Renal pelvis (tissue), 1 donor: ENCODE measurements at regions not wholly inside any gene's neighbourhood (a gene's known extent, or its start where the extent isn't known, plus 50 kb on each side); places are given as distances from the start of the nearest gene placed in this dataset.

Experiments used
- DNase-seq: peaks from one replicate; pipeline ENCODE4 v3.0.0-alpha.2; 2013

GRCh38 chr7:85573844-85574243 lies 387.0 kb upstream of the SEMA3D start:
- DNase-seq, result no peak

- peak; percentile 14 for DNase-seq
These were observed 386.5 kb upstream of the SEMA3D start for GRCh38 chr7:85573346-85573745.

GRCh38 chr7:85570898-85571297 lies 384.0 kb upstream of the SEMA3D start:
- DNase-seq, result no peak

- no peak for DNase-seq
These were observed 381.1 kb upstream of the SEMA3D start for GRCh38 chr7:85567983-85568382.

GRCh38 chr7:85566095-85566794 lies 379.4 kb upstream of the SEMA3D start:
- DNase-seq, result no peak

- DNase-seq, result no peak
These were observed 378.4 kb upstream of the SEMA3D start for GRCh38 chr7:85565276-85565675.

- no peak for DNase-seq
These were observed 378.0 kb upstream of the SEMA3D start for GRCh38 chr7:85564861-85565260.

GRCh38 chr7:85561706-85562105 lies 374.9 kb upstream of the SEMA3D start:
- no peak for DNase-seq

GRCh38 chr7:85554236-85555178 lies 367.7 kb upstream of the SEMA3D start:
- peak; percentile 69 for DNase-seq

GRCh38 chr7:85535974-85536729 lies 349.3 kb upstream of the SEMA3D start:
- no peak for DNase-seq

GRCh38 chr7:85529831-85530230 lies 343.0 kb upstream of the SEMA3D start:
- no peak for DNase-seq

GRCh38 chr7:85529201-85529600 lies 342.3 kb upstream of the SEMA3D start:
- DNase-seq, result no peak

- DNase-seq, result no peak
These were observed 341.7 kb upstream of the SEMA3D start for GRCh38 chr7:85528581-85528980.

- no peak for DNase-seq
These were observed 338.8 kb upstream of the SEMA3D start for GRCh38 chr7:85525676-85526075.

GRCh38 chr7:85522070-85522469 lies 335.2 kb upstream of the SEMA3D start:
- no peak for DNase-seq

GRCh38 chr7:85521108-85521694 lies 334.3 kb upstream of the SEMA3D start:
- DNase-seq, result no peak

GRCh38 chr7:85520175-85520574 lies 333.3 kb upstream of the SEMA3D start:
- DNase-seq, result no peak

- DNase-seq, result no peak
These were observed 329.8 kb upstream of the SEMA3D start for GRCh38 chr7:85516675-85517074.

GRCh38 chr7:85512790-85513189 lies 325.9 kb upstream of the SEMA3D start:
- DNase-seq, result no peak

- no peak for DNase-seq
These were observed 323.4 kb upstream of the SEMA3D start for GRCh38 chr7:85510287-85510686.

GRCh38 chr7:85509476-85509875 lies 322.6 kb upstream of the SEMA3D start:
- no peak for DNase-seq
